Glutamatergic neuron (in vitro differentiated cells): ENCODE measurements at regions not wholly inside any gene's neighbourhood (a gene's known extent, or its start where the extent isn't known, plus 50 kb on each side); places are given as distances from the start of the nearest gene placed in this dataset.

ENCODE experiments used
- DNase-seq: peaks from one replicate; pipeline ENCODE4 v3.0.0; 2022
- H3K27ac Mint-ChIP-seq: one replicate; pipeline ENCODE4 v1.8.0; 2020; ENCODE audit warnings: mild to moderate bottlenecking, mixed read lengths, inconsistent platforms; ENCODE audit not compliant: unreplicated experiment
- H3K27me3 Mint-ChIP-seq: one replicate; pipeline ENCODE4 v1.8.0; 2020; ENCODE audit warnings: mild to moderate bottlenecking, moderate library complexity, mixed read lengths, inconsistent platforms; ENCODE audit not compliant: unreplicated experiment
- H3K36me3 Mint-ChIP-seq: one replicate; pipeline ENCODE4 v1.8.0; 2020; ENCODE audit warnings: mild to moderate bottlenecking, mixed read lengths, inconsistent platforms; ENCODE audit not compliant: unreplicated experiment
- H3K4me1 Mint-ChIP-seq: one replicate; pipeline ENCODE4 v1.8.0; 2020; ENCODE audit warnings: mild to moderate bottlenecking, low read depth, mixed read lengths, inconsistent platforms; ENCODE audit not compliant: unreplicated experiment
- H3K4me3 Mint-ChIP-seq: one replicate; pipeline ENCODE4 v1.8.0; 2020; ENCODE audit warnings: mild to moderate bottlenecking, mixed read lengths, inconsistent platforms; ENCODE audit not compliant: unreplicated experiment
- H3K9me3 Mint-ChIP-seq: one replicate; pipeline ENCODE4 v1.8.0; 2020; ENCODE audit warnings: mild to moderate bottlenecking, moderate library complexity, mixed read lengths, inconsistent platforms; ENCODE audit not compliant: unreplicated experiment
- CTCF ChIP-seq: fragments of 200-600 bp; sonication (generic); IDR thresholded peaks from one replicate; pipeline ENCODE4 v1.5.0; 2021; ENCODE audit not compliant: partially characterized antibody, unreplicated experiment

- no peak overlapping the region for H3K27ac Mint-ChIP-seq
- no peaks in the 10 kb centered on the region for H3K36me3 Mint-ChIP-seq
- no peak for TF ChIP-seq CTCF
- no peak for DNase-seq
- no peaks in the 10 kb centered on the region for H3K4me1 Mint-ChIP-seq
- no peaks in the 10 kb centered on the region for H3K9me3 Mint-ChIP-seq
- no peak overlapping the region for H3K4me3 Mint-ChIP-seq
- H3K27me3 Mint-ChIP-seq: no peaks in the 10 kb centered on the region
These were observed 411.9 kb upstream of the SHH start for GRCh38 chr7:156223935-156224832.

- no peak for TF ChIP-seq CTCF
- no peaks in the 10 kb centered on the region for H3K36me3 Mint-ChIP-seq
- no peak for DNase-seq
- no peak overlapping the region for H3K27ac Mint-ChIP-seq
- peaks cover 2% of the 10 kb centered on the region for H3K9me3 Mint-ChIP-seq
- H3K4me1 Mint-ChIP-seq: no peaks in the 10 kb centered on the region
- no peak overlapping the region for H3K4me3 Mint-ChIP-seq
- peaks cover 1% of the 10 kb centered on the region for H3K27me3 Mint-ChIP-seq
These were observed 410.3 kb upstream of the SHH start for GRCh38 chr7:156222611-156223010.

GRCh38 chr7:156222151-156222550 lies 409.9 kb upstream of the SHH start:
- Mint-ChIP-seq H3K4me1 (no peaks in the 10 kb centered on the region), H3K27me3 (peaks cover 1% of the 10 kb centered on the region), H3K9me3 (peaks cover 2% of the 10 kb centered on the region), H3K36me3 (no peaks in the 10 kb centered on the region), H3K27ac (no peak overlapping the region), H3K4me3 (no peak overlapping the region)
- DNase-seq: no peak
- no peak for TF ChIP-seq CTCF

- peaks cover 1% of the 10 kb centered on the region for H3K27me3 Mint-ChIP-seq
- H3K27ac Mint-ChIP-seq: no peak overlapping the region
- H3K4me1 Mint-ChIP-seq: no peaks in the 10 kb centered on the region
These were observed 408.4 kb upstream of the SHH start for GRCh38 chr7:156220701-156221100.

More at GRCh38 chr7:156220701-156221100, 408.4 kb upstream of the SHH start:
- no peak for DNase-seq
- Mint-ChIP-seq H3K9me3 (peaks cover 2% of the 10 kb centered on the region), H3K36me3 (no peaks in the 10 kb centered on the region), H3K4me3 (no peak overlapping the region)
- TF ChIP-seq CTCF: no peak
